ENCODE measurements at regions not wholly inside any gene's neighbourhood (a gene's known extent, or its start where the extent isn't known, plus 50 kb on each side); places are given as distances from the start of the nearest gene placed in this dataset.

- ATAC-seq = no peak
- H3K9ac ChIP-seq (ENCODE audit: low read length) = no peak overlapping the region
- no peak overlapping the region for H2AFZ ChIP-seq (ENCODE audit: low read depth, low read length, poor library complexity, severe bottlenecking)
- intact Hi-C loops (cut with micrococcal nuclease) = no loop called here
- no peaks in the 10 kb centered on the region for H3K36me3 ChIP-seq (ENCODE audit: control insufficient read depth in 1 of 2, insufficient read depth in 2 of 2, low read length in 2 of 2)
- no peaks in the 10 kb centered on the region for H3K27me3 ChIP-seq (ENCODE audit: insufficient read depth, low read length)
- no peak overlapping the region for H3K27ac ChIP-seq (ENCODE audit: low read depth, low read length)
- H3K9me2 ChIP-seq (ENCODE audit: insufficient read depth) = no peaks in the 10 kb centered on the region
- ChIA-PET RAD21 (ENCODE audit: low non-redundant PET in 1 of 2, low total read pairs in 2 of 2, uncharacterized antibody in 2 of 2, unreplicated experiment in 2 of 2) (no interaction called here), POLR2A (no interaction called here), CTCF (no interaction called here)
- H4K20me1 ChIP-seq (ENCODE audit: insufficient read depth) = no peaks in the 10 kb centered on the region
- DNase-seq (ENCODE audit: low read depth, low spot score) = no peak
- no peaks in the 10 kb centered on the region for H3K4me1 ChIP-seq (ENCODE audit: control insufficient read depth in 1 of 2, insufficient read depth in 2 of 2, low read length in 2 of 2)
- TF ChIP-seq POLR2A (IDR thresholded peaks at IDR 0.05; ENCODE audit: borderline replicate concordance, extremely low read depth, insufficient read depth, insufficient read length) = no peak
- TF ChIP-seq MAX (IDR thresholded peaks at IDR 0.05) = no peak
- TF ChIP-seq JUND (IDR thresholded peaks at IDR 0.05) = no peak
- TF ChIP-seq SRF (IDR thresholded peaks at IDR 0.05; ENCODE audit: low read depth) = no peak
- no peak for TF ChIP-seq FOSL1 (IDR thresholded peaks at IDR 0.05; ENCODE audit: low read depth)
- TF ChIP-seq ZNF274 (IDR thresholded peaks at IDR 0.05; ENCODE audit: low read depth, low read length) = no peak
- TF ChIP-seq EZH2phosphoT487 (IDR thresholded peaks at IDR 0.05; ENCODE audit: borderline replicate concordance) = no peak
- TF ChIP-seq CTCF (IDR thresholded peaks at IDR 0.05 in 2 of 3, conservative IDR thresholded peaks at IDR 0.05 in 1 of 3; ENCODE audit: borderline replicate concordance in 1 of 3, insufficient read depth in 1 of 3, low read depth in 2 of 3, low read length in 2 of 3) = no peak
- TF ChIP-seq RAD21 (IDR thresholded peaks at IDR 0.05; ENCODE audit: low read depth) = no peak
- no peak for TF ChIP-seq SP1 (IDR thresholded peaks at IDR 0.05; ENCODE audit: low read depth)
- no peak for TF ChIP-seq REST (IDR thresholded peaks at IDR 0.05; ENCODE audit: low read depth)
- no peak for TF ChIP-seq EZH2 (IDR thresholded peaks at IDR 0.05)
- no peak for TF ChIP-seq CEBPB (IDR thresholded peaks at IDR 0.05; ENCODE audit: low read depth)
- TF ChIP-seq ELF1 (IDR thresholded peaks at IDR 0.05; ENCODE audit: borderline replicate concordance, low read depth) = no peak
- TF ChIP-seq TCF7L2 (IDR thresholded peaks at IDR 0.05; ENCODE audit: borderline replicate concordance, extremely low read depth, insufficient read depth, insufficient read length) = no peak
- no peak for TF ChIP-seq ZFX (IDR thresholded peaks at IDR 0.05)
- TF ChIP-seq EGR1 (IDR thresholded peaks at IDR 0.05; ENCODE audit: low read depth) = no peak
- TF ChIP-seq CBX3 (IDR thresholded peaks at IDR 0.05; ENCODE audit: low read depth) = no peak
- TF ChIP-seq SIN3A (IDR thresholded peaks at IDR 0.05; ENCODE audit: low read depth) = no peak
- no peak for TF ChIP-seq ATF3 (IDR thresholded peaks at IDR 0.05)
- no peak overlapping the region for H3K4me2 ChIP-seq (ENCODE audit: low read length)
- peaks cover 9 to 23% of the 10 kb centered on the region in 2 experiments; a peak in 2 of 4 replicates for H3K9me3 ChIP-seq (ENCODE audit: control insufficient read depth in 1 of 2, insufficient read depth in 1 of 2, low read depth in 1 of 2, low read length in 2 of 2)
- H3K4me3 ChIP-seq (replicated peaks in 1 of 2; ENCODE audit: low read depth in 1 of 2, low read length in 2 of 2) = no peak overlapping the region
- no TSS peak for BruUV-seq (replicated peaks)
- H3K79me2 ChIP-seq (ENCODE audit: insufficient read depth, low read length) = no peaks in the 10 kb centered on the region
Observed at GRCh38 chr18:71252351-71252865, 963.6 kb downstream of the SOCS6 start.

Data from HCT116 (cell line).